ENCODE measurements at regions not wholly inside any gene's neighbourhood (a gene's known extent, or its start where the extent isn't known, plus 50 kb on each side); places are given as distances from the start of the nearest gene placed in this dataset.

- no peak for TF ChIP-seq POLR2AphosphoS5 (IDR thresholded peaks at IDR 0.05)
- TF ChIP-seq, protein P1, sequence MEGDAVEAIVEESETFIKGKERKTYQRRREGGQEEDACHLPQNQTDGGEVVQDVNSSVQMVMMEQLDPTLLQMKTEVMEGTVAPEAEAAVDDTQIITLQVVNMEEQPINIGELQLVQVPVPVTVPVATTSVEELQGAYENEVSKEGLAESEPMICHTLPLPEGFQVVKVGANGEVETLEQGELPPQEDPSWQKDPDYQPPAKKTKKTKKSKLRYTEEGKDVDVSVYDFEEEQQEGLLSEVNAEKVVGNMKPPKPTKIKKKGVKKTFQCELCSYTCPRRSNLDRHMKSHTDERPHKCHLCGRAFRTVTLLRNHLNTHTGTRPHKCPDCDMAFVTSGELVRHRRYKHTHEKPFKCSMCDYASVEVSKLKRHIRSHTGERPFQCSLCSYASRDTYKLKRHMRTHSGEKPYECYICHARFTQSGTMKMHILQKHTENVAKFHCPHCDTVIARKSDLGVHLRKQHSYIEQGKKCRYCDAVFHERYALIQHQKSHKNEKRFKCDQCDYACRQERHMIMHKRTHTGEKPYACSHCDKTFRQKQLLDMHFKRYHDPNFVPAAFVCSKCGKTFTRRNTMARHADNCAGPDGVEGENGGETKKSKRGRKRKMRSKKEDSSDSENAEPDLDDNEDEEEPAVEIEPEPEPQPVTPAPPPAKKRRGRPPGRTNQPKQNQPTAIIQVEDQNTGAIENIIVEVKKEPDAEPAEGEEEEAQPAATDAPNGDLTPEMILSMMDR (IDR thresholded peaks at IDR 0.05) = no peak
- no peak for TF ChIP-seq POLR2A (IDR thresholded peaks at IDR 0.05)
Observed at GRCh38 chr13:76693086-76693485, 193.1 kb downstream of the KCTD12 start.
